SK-N-SH (cell line): ENCODE measurements at regions not wholly inside any gene's neighbourhood (a gene's known extent, or its start where the extent isn't known, plus 50 kb on each side); places are given as distances from the start of the nearest gene placed in this dataset.

Experiments
- CTCF ChIA-PET: fragments of 300-600, 350-600 bp; formaldehyde crosslinking; extraction: SDS; loops from one replicate; lab custom pipeline; 2021; lab: Yijun Ruan, JAX
- POLR2A ChIA-PET: fragments of 350-600 bp; sonication (Branson Sonifier 250); formaldehyde crosslinking; extraction: SDS; loops from one replicate; lab custom pipeline; 2020; ENCODE audit warnings: antibody characterized with exemption, inconsistent platforms; lab: Yijun Ruan, JAX
- DNase-seq: peaks from one replicate; pipeline ENCODE4 v3.0.0; 2012
- H2AFZ ChIP-seq: fragments of 200-600 bp; sonication (generic); 2 replicates; pipeline ENCODE4 v1.8.1; 2016; ENCODE audit warnings: antibody characterized with exemption, mild to moderate bottlenecking, low read depth
- H3F3A ChIP-seq: fragments of 200-600 bp; sonication (generic); replicated peaks from 2 replicates; pipeline ENCODE3; 2016; ENCODE audit warnings: antibody characterized with exemption, mild to moderate bottlenecking; ENCODE audit not compliant: insufficient read depth
- H3K27ac ChIP-seq, 2 experiments: fragments of 200-500 bp in 1 of 2; fragments of 200-600 bp in 1 of 2; sonication (Bioruptor generic) in 1 of 2; sonication (generic), shearing (Covaris generic) in 1 of 2; 2 replicates each; pipeline versions ENCODE4 v1.5.1 to v1.6.1; 2014 to 2016; ENCODE audit warnings: low read depth in 2 of 2, inconsistent platforms in 1 of 2, low read length in 1 of 2, mild to moderate bottlenecking in 1 of 2, mixed read lengths in 1 of 2
- H3K27me3 ChIP-seq: fragments of 200-600 bp; sonication (generic), shearing (Covaris generic); 2 replicates; pipeline ENCODE4 v1.6.1; 2016; ENCODE audit warnings: mixed run types; ENCODE audit not compliant: insufficient read depth
- H3K36me3 ChIP-seq, 2 experiments: fragments of 200-500 bp in 1 of 2; fragments of 200-600 bp in 1 of 2; sonication (Bioruptor generic) in 1 of 2; sonication (generic) in 1 of 2; replicated peaks in 1 of 2; 2 replicates each; pipeline versions ENCODE3 to v1.5.1; 2014 to 2016; ENCODE audit warnings: low read length in 1 of 2, mild to moderate bottlenecking in 1 of 2; ENCODE audit not compliant: insufficient read depth in 2 of 2, control insufficient read depth in 1 of 2
- H3K4me1 ChIP-seq, 2 experiments: fragments of 200-500 bp in 1 of 2; fragments of 200-600 bp in 1 of 2; sonication (Bioruptor generic) in 1 of 2; sonication (generic), shearing (Covaris generic) in 1 of 2; 2 replicates each; pipeline versions ENCODE4 v1.5.1 to v1.6.1; 2014 to 2016; ENCODE audit warnings: low read depth in 1 of 2, low read length in 1 of 2, mixed run types in 1 of 2; ENCODE audit not compliant: insufficient read depth in 2 of 2, control insufficient read depth in 1 of 2
- H3K4me2 ChIP-seq: fragments of 200-600 bp; sonication (generic), shearing (Covaris generic); 2 replicates; pipeline ENCODE4 v1.6.1; 2017; ENCODE audit warnings: mixed run types
- H3K4me3 ChIP-seq, 2 experiments: fragments of 200-500 bp in 1 of 2; fragments of 200-600 bp in 1 of 2; sonication (Bioruptor generic) in 1 of 2; sonication (generic), shearing (Covaris generic) in 1 of 2; 2 replicates each; pipeline versions ENCODE4 v1.5.1 to v1.8.1; 2014 to 2016; ENCODE audit warnings: low read depth in 2 of 2, inconsistent platforms in 1 of 2, low read length in 1 of 2, mild to moderate bottlenecking in 1 of 2, mixed read lengths in 1 of 2, moderate library complexity in 1 of 2
- H3K79me2 ChIP-seq: fragments of 200-600 bp; sonication (generic); 2 replicates; pipeline ENCODE4 v1.8.1; 2017; ENCODE audit warnings: mild to moderate bottlenecking; ENCODE audit not compliant: insufficient read depth
- H3K9ac ChIP-seq: fragments of 200-600 bp; sonication (generic); 2 replicates; pipeline ENCODE4 v1.6.1; 2017; ENCODE audit warnings: mixed run types
- H3K9me2 ChIP-seq: fragments of 200-600 bp; sonication (generic); 2 replicates; pipeline ENCODE4 v1.6.1; 2017; ENCODE audit warnings: mixed run types
- H3K9me3 ChIP-seq: fragments of 200-600 bp; sonication (generic); 2 replicates; pipeline ENCODE4 v1.6.1; 2017; ENCODE audit warnings: mixed run types, mild to moderate bottlenecking, moderate library complexity
- H4K20me1 ChIP-seq: fragments of 200-600 bp; sonication (generic); 2 replicates; pipeline ENCODE4 v1.6.1; 2017; ENCODE audit warnings: mild to moderate bottlenecking, mixed run types; ENCODE audit not compliant: insufficient read depth
- EP300 ChIP-seq, 2 experiments: IDR thresholded peaks; 2 replicates each; pipeline versions ENCODE4 v1.4.0 to v1.6.1; 2012; ENCODE audit warnings: borderline replicate concordance in 1 of 2, low read depth in 1 of 2, low read length in 1 of 2
- IRF3 ChIP-seq: fragments of 150-350 bp; IDR thresholded peaks from 2 replicates; pipeline ENCODE4 v1.6.1; 2016; ENCODE audit warnings: mild to moderate bottlenecking, low read depth, low read length
- MEF2A ChIP-seq: IDR thresholded peaks from 2 replicates; pipeline ENCODE4 v1.4.0; 2012; ENCODE audit warnings: low read depth, borderline replicate concordance
- NFIC ChIP-seq: IDR thresholded peaks from 2 replicates; pipeline ENCODE4 v1.4.0; 2012; ENCODE audit warnings: borderline replicate concordance
- POLR2AphosphoS5 ChIP-seq: IDR thresholded peaks from 2 replicates; pipeline ENCODE4 v1.6.1; 2012; ENCODE audit warnings: low read depth, low read length
- RFX5 ChIP-seq: IDR thresholded peaks from 2 replicates; pipeline ENCODE4 v1.6.1; 2012; ENCODE audit warnings: mild to moderate bottlenecking, improper control_type of control experiment, low read length
- RXRA ChIP-seq: IDR thresholded peaks from 2 replicates; pipeline ENCODE4 v1.4.0; 2012; ENCODE audit warnings: low read depth, mild to moderate bottlenecking, borderline replicate concordance
- TAF1 ChIP-seq: IDR thresholded peaks from 2 replicates; pipeline ENCODE4 v1.6.1; 2012; ENCODE audit warnings: low read depth, mild to moderate bottlenecking, low read length, moderate library complexity, borderline replicate concordance
- TEAD4 ChIP-seq: IDR thresholded peaks from 2 replicates; pipeline ENCODE4 v1.4.0; 2012; ENCODE audit warnings: mild to moderate bottlenecking, borderline replicate concordance; ENCODE audit not compliant: insufficient read depth
- USF1 ChIP-seq: IDR thresholded peaks from 2 replicates; pipeline ENCODE4 v1.4.0; 2012; ENCODE audit warnings: low read depth, borderline replicate concordance
- ZBTB33 ChIP-seq: IDR thresholded peaks from 2 replicates; pipeline ENCODE4 v1.4.0; 2012; ENCODE audit warnings: low read depth, borderline replicate concordance
- WGBS: methylation state at CpG from one replicate; pipeline ENCODE4 v1.1.6; 2017; ENCODE audit warnings: low lambda C conversion rate; 5-methylcytosine and 5-hydroxymethylcytosine counted together

GRCh38 chr4:35525192-35525978 lies 718.9 kb downstream of the ARAP2 start:
- Histone ChIP-seq H3K4me3 (no peak overlapping the region; a peak in 1 of 4 replicates), H2AFZ (no peak overlapping the region), H3K9me3 (no peaks in the 10 kb centered on the region), H3K4me1 (no peaks in the 10 kb centered on the region; a peak in 1 of 4 replicates), H3K9ac (no peak overlapping the region), H3K36me3 (no peaks in the 10 kb centered on the region), H4K20me1 (no peaks in the 10 kb centered on the region), H3K27ac (no peak overlapping the region), H3K79me2 (no peaks in the 10 kb centered on the region), H3K4me2 (no peak overlapping the region; the same call in 1 of the 2 replicates), H3F3A (no peaks in the 10 kb centered on the region), H3K9me2 (no peaks in the 10 kb centered on the region), H3K27me3 (no peaks in the 10 kb centered on the region)
- TF ChIP-seq RXRA (no peak), USF1 (no peak), RFX5 (no peak), NFIC (no peak), EP300 (IDR thresholded peaks at IDR 0.05; ENCODE audit: borderline replicate concordance in 1 of 2, low read depth in 1 of 2, low read length in 1 of 2) (no peak), POLR2AphosphoS5 (no peak)
- ChIA-PET POLR2A (no interaction called here), CTCF (no interaction called here)
- DNase-seq, result no peak
- WGBS, result 31% methylated on average over 22 of the region's 28 CpGs

- no peak overlapping the region for H3K4me3 ChIP-seq
- WGBS, result 65% methylated on average over 3 of the region's 3 CpGs
- no peak overlapping the region for H2AFZ ChIP-seq
- H4K20me1 ChIP-seq, result no peaks in the 10 kb centered on the region
- no peak for TF ChIP-seq ZBTB33
- no peak for TF ChIP-seq MEF2A
- no peak for TF ChIP-seq RFX5
- TF ChIP-seq TAF1, result no peak
- TF ChIP-seq IRF3, result no peak
- no peak for TF ChIP-seq USF1
- TF ChIP-seq TEAD4, result no peak
- TF ChIP-seq, all 33 proteins: peak for 0
- no peaks in the 10 kb centered on the region for H3K79me2 ChIP-seq
- H3K36me3 ChIP-seq, result no peaks in the 10 kb centered on the region
- no peak for DNase-seq
- no peaks in the 10 kb centered on the region for H3K4me1 ChIP-seq
- no peaks in the 10 kb centered on the region for H3K9me3 ChIP-seq
- H3K9me2 ChIP-seq, result no peaks in the 10 kb centered on the region
- no peaks in the 10 kb centered on the region for H3K27me3 ChIP-seq
- no peak overlapping the region for H3K9ac ChIP-seq
- ChIA-PET POLR2A (no interaction called here), CTCF (no interaction called here)
- H3F3A ChIP-seq, result no peaks in the 10 kb centered on the region
- H3K4me2 ChIP-seq, result no peak overlapping the region
- no peak overlapping the region for H3K27ac ChIP-seq
These were observed 717.9 kb downstream of the ARAP2 start for GRCh38 chr4:35526456-35526855.
